HG03097 (cell line): ENCODE measurements at regions not wholly inside any gene's neighbourhood (a gene's known extent, or its start where the extent isn't known, plus 50 kb on each side); places are given as distances from the start of the nearest gene placed in this dataset.
"Not testable (repeated sequence)": the region's sequence is repeated elsewhere in the genome, so short reads cannot be mapped to it uniquely, and the experiment has no call there.

Experiments used
- ATAC-seq: cut with Tn5 transposase; IDR thresholded peaks from one replicate; pipeline ENCODE4 v1.9.1; 2021; ENCODE audit not compliant: unreplicated experiment, low FRiP score

- ATAC-seq: no peak
Observed at GRCh38 chr18:63071701-63072141, 247.8 kb downstream of the BCL2 start.

GRCh38 chr18:63070767-63071502 is 248.6 kb downstream of the BCL2 start:
- ATAC-seq: no peak

GRCh38 chr18:63069496-63069895 is 250.1 kb downstream of the BCL2 start:
- no peak for ATAC-seq

GRCh38 chr18:63067939-63068338 is 251.6 kb downstream of the BCL2 start:
- ATAC-seq: no peak

GRCh38 chr18:63065172-63065571 is 254.4 kb downstream of the BCL2 start:
- no peak for ATAC-seq

GRCh38 chr18:63063171-63063570 is 256.4 kb downstream of the BCL2 start:
- no peak for ATAC-seq

GRCh38 chr18:63062246-63062645 is 257.3 kb downstream of the BCL2 start:
- ATAC-seq: no peak

GRCh38 chr18:63061303-63061702 is 258.3 kb downstream of the BCL2 start:
- no peak for ATAC-seq

GRCh38 chr18:63058521-63058920 is 261.0 kb downstream of the BCL2 start:
- no peak for ATAC-seq

- no peak for ATAC-seq
Observed at GRCh38 chr18:63057707-63058106, 261.9 kb downstream of the BCL2 start.

- ATAC-seq: no peak
Observed at GRCh38 chr18:63054901-63055584, 264.5 kb downstream of the BCL2 start.

GRCh38 chr18:63051928-63052327 is 267.6 kb downstream of the BCL2 start:
- ATAC-seq: no peak

GRCh38 chr18:63050667-63051395 is 268.7 kb downstream of the BCL2 start:
- ATAC-seq: not testable (repeated sequence)

- ATAC-seq: no peak
Observed at GRCh38 chr18:63046375-63046774, 273.2 kb downstream of the BCL2 start.

- ATAC-seq: no peak
Observed at GRCh38 chr18:63043516-63043915, 276.1 kb downstream of the BCL2 start.

- ATAC-seq: no peak
Observed at GRCh38 chr18:63042351-63042750, 277.2 kb downstream of the BCL2 start.

GRCh38 chr18:63040788-63041410 is 278.7 kb downstream of the BCL2 start:
- peak; percentile 71 for ATAC-seq

- ATAC-seq: no peak
Observed at GRCh38 chr18:63037491-63037890, 282.1 kb downstream of the BCL2 start.

- ATAC-seq: no peak
Observed at GRCh38 chr18:63031375-63031774, 288.2 kb downstream of the BCL2 start.
